22Rv1 (cell line): ENCODE measurements at regions not wholly inside any gene's neighbourhood (a gene's known extent, or its start where the extent isn't known, plus 50 kb on each side); places are given as distances from the start of the nearest gene placed in this dataset.

Source experiments
- ZFX ChIP-seq: fragments of 450-650 bp; IDR thresholded peaks from 2 replicates; pipeline ENCODE4 v1.6.1; 2017; ENCODE audit warnings: antibody characterized with exemption, borderline replicate concordance
- TF ChIP-seq, protein P1 (sequence below): fragments of 450-650 bp; IDR thresholded peaks from 2 replicates; pipeline ENCODE4 v1.5.1; 2017; ENCODE audit warnings: mild to moderate bottlenecking

DNA sequence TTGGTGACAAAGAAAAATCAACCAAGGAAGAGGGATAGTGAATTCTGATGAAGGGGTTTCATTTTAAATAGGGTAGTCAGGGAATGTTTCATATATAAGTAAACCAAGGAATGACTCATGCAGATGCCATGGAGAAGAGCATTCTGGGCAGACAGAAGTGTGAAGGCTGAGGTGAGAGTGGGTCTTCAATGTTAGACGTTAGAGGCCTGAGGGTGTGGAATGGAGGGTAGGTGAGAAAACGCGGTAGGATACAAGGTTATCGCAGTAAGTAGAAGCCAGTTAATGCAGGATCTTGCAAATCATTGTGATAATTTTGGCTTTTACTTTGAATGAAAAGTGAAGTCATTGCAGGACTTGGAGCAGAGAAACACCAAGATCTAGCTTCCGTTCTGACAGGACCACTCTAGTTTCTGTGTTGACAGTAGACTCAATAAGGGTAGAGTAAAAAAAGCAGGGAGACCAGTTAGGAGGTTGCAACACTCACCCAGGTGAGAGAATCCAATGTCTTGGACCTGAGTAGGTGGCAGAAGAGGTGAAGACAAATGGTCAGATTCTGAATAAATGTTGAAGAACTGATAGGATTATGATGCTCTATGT is 225.2 kb upstream of the TMTC4 start:
- TF ChIP-seq, protein P1, sequence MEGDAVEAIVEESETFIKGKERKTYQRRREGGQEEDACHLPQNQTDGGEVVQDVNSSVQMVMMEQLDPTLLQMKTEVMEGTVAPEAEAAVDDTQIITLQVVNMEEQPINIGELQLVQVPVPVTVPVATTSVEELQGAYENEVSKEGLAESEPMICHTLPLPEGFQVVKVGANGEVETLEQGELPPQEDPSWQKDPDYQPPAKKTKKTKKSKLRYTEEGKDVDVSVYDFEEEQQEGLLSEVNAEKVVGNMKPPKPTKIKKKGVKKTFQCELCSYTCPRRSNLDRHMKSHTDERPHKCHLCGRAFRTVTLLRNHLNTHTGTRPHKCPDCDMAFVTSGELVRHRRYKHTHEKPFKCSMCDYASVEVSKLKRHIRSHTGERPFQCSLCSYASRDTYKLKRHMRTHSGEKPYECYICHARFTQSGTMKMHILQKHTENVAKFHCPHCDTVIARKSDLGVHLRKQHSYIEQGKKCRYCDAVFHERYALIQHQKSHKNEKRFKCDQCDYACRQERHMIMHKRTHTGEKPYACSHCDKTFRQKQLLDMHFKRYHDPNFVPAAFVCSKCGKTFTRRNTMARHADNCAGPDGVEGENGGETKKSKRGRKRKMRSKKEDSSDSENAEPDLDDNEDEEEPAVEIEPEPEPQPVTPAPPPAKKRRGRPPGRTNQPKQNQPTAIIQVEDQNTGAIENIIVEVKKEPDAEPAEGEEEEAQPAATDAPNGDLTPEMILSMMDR = no peak
- no peak for TF ChIP-seq ZFX
